ENCODE measurements at regions not wholly inside any gene's neighbourhood (a gene's known extent, or its start where the extent isn't known, plus 50 kb on each side); places are given as distances from the start of the nearest gene placed in this dataset.

DNA sequence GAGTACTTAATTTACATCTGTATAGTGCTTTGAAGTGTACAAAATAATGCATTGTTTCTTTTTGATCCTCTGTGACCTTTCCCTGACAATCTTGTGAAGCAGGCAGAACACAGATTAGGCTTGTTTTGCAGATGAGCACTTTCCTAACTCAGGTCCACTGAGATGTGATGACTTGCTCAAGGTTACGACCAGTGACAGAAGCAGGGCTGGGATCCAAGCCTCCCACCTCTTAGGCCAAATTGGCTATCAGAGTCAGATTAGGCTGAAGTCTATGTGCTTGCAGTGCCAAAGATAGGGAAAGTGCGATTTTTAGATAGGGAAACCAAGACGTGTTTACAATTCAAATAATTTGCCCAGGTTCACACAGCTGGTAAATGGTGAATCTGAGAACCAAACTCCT lies 147.3 kb downstream of the OMA1 start:
- TF ChIP-seq, protein P1, sequence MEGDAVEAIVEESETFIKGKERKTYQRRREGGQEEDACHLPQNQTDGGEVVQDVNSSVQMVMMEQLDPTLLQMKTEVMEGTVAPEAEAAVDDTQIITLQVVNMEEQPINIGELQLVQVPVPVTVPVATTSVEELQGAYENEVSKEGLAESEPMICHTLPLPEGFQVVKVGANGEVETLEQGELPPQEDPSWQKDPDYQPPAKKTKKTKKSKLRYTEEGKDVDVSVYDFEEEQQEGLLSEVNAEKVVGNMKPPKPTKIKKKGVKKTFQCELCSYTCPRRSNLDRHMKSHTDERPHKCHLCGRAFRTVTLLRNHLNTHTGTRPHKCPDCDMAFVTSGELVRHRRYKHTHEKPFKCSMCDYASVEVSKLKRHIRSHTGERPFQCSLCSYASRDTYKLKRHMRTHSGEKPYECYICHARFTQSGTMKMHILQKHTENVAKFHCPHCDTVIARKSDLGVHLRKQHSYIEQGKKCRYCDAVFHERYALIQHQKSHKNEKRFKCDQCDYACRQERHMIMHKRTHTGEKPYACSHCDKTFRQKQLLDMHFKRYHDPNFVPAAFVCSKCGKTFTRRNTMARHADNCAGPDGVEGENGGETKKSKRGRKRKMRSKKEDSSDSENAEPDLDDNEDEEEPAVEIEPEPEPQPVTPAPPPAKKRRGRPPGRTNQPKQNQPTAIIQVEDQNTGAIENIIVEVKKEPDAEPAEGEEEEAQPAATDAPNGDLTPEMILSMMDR (conservative IDR thresholded peaks at IDR 0.05; ENCODE audit: control insufficient read depth, insufficient read depth, low read depth, low read length) = no peak

DNA sequence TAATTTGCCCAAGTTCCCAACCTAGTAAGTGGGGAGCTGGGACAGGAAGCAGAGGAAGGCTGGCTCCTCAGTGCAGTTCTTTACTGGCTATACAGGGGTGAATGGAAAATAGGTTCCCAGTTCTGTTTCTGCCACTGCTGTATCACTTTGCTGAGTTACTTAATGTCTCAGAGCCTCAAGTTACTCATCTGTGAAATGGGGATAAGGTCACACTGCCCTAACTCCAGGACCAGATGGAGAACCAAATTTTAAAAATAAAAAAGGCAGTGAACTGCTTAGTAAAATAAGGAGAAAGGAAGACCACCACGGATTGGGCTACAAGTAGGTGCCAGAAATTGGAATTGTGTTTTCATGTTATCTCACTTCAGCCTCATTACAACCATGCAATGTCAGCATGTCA lies 147.8 kb downstream of the OMA1 start:
- DNase-seq (ENCODE audit: low read depth) = no peak
- H3K4me3 ChIP-seq (ENCODE audit: control insufficient read depth, low read depth, low read length) = no peak overlapping the region
- TF ChIP-seq, protein P1 (conservative IDR thresholded peaks at IDR 0.05; ENCODE audit: control insufficient read depth, insufficient read depth, low read depth, low read length) = no peak

More for the DNA sequence above, 147.3 kb downstream of the OMA1 start:
- no peak overlapping the region for H3K4me3 ChIP-seq (ENCODE audit: control insufficient read depth, low read depth, low read length)
- DNase-seq (ENCODE audit: low read depth) = no peak

DNA sequence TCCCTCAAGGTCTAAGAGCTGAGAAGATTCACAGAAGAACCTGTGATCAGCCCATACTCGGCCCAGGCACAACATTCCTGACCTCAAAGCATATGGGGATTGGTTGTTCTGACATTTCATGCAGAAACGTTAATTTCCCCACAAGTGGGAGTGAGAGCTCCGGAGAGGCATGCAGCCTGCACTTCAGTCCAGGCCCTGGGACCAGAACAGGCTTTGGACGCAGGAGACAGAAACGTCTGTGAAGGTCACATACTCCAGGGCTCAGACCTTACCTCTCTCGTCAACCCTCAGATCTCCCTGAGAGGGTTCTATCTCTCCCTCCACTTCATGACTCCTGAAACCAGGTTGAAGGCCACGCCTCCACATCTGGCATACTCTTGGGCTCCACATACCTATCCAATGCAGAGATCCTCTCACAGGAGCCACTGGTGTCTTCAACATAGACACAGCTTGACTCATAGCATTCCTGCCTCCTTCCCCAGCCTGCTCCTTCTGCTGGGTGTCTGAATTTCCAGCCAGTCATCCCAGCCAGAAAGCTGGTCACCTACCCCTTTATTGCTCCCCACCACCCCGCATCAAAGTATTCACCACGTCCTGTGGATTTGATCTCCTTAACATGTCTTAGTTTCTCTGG lies 149.2 kb downstream of the OMA1 start:
- no peak overlapping the region for H3K4me3 ChIP-seq (ENCODE audit: control insufficient read depth, low read depth, low read length)
- peak; percentile 58 for DNase-seq (ENCODE audit: low read depth)
- TF ChIP-seq, protein P1 (conservative IDR thresholded peaks at IDR 0.05; ENCODE audit: control insufficient read depth, insufficient read depth, low read depth, low read length) = no peak

DNA sequence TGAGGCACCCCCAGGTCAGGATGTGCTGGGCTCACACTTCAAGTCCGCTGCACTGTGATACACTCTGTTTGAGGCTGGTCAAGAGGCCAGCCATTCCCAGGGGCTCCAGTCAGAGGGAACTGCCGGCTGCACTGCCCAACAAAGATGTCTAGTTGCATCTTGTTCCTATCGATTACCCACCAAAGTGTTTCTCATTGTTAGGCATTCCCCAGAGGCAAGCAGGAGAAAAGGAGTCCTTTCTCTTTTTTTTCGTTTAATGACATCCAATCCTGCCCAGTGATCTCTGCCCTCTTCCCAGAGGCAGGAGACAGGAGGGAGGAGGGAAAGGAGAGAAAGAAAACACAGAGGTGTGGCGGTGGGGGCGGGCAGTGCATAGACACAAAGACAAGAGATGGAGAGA lies 150.4 kb downstream of the OMA1 start:
- H3K4me3 ChIP-seq (ENCODE audit: control insufficient read depth, low read depth, low read length) = no peak overlapping the region
- DNase-seq (ENCODE audit: low read depth) = no peak
- TF ChIP-seq, protein P1 (conservative IDR thresholded peaks at IDR 0.05; ENCODE audit: control insufficient read depth, insufficient read depth, low read depth, low read length) = no peak

DNA sequence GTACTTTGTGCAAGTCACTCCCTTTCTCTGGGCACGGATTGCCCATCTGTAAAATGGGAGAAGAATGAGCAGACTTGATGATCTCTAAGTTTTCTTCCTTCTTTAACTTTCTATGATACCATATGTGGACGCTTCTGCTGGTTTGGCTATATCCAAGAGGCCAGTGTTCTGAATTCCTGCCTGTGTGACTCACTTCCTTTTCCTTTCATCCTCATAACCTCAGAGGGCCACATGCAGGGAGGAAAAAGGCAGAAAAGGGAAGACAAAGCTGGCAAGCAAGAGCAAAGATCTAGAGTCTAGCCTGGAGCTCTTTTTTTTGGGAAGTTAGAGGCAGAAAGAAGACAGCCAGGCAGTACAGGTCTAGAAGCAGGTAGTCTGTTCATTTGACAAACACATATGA lies 151.2 kb downstream of the OMA1 start:
- peak; percentile 90 for DNase-seq (ENCODE audit: low read depth)
- TF ChIP-seq, protein P1 (conservative IDR thresholded peaks at IDR 0.05; ENCODE audit: control insufficient read depth, insufficient read depth, low read depth, low read length) = no peak
- H3K4me3 ChIP-seq (ENCODE audit: control insufficient read depth, low read depth, low read length) = no peak overlapping the region

DNA sequence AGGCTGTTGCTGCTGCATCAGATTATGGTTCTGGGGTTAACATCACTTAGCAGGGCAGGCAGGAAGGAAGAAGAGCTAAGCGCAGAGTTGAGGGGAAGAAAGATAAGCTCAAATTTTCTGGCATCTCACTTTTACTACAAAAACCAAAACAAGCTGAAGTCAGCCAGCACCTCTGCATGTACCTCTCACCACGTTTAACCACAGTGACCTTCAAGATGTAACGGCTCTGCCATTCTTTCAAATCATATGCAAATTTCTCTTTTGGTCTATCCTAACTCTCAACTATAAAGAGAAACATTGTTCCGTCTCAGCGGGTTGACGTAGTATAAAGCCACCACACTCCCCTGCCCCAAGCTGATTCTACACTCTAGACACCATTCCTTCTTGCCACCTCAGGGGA lies 154.4 kb downstream of the OMA1 start:
- no peak overlapping the region for H3K4me3 ChIP-seq (ENCODE audit: control insufficient read depth, low read depth, low read length)
- DNase-seq (ENCODE audit: low read depth) = no peak
- TF ChIP-seq, protein P1 (conservative IDR thresholded peaks at IDR 0.05; ENCODE audit: control insufficient read depth, insufficient read depth, low read depth, low read length) = no peak

DNA sequence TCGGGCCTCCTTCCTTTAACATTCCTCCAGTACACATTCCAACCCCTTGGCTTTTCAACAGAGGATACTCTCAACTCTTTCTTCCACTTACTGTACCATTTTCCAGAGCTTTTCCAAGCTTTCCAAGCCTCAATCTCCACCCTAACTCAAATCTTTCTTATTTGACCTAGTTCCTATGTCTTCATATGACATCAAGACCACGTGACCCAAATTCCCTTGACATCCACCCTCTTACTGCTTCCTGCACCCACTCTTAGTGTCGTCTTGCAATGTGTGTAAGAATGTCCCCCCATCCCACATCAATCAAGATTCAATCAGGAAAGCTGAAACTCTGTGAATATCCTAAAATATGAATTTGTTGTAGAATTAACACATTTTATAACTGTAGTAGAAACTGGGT lies 155.0 kb downstream of the OMA1 start:
- no peak for DNase-seq (ENCODE audit: low read depth)
- TF ChIP-seq, protein P1 (conservative IDR thresholded peaks at IDR 0.05; ENCODE audit: control insufficient read depth, insufficient read depth, low read depth, low read length) = no peak
- H3K4me3 ChIP-seq (ENCODE audit: control insufficient read depth, low read depth, low read length) = no peak overlapping the region

Measured in fibroblast of mammary gland (primary cell).